ENCODE measurements at regions not wholly inside any gene's neighbourhood (a gene's known extent, or its start where the extent isn't known, plus 50 kb on each side); places are given as distances from the start of the nearest gene placed in this dataset.

GRCh38 chr21:27219068-27219467, 252.2 kb upstream of the ADAMTS5 start (continued):
- no peak for TF ChIP-seq ZNF462 (CRISPR knock-in tag; IDR thresholded peaks at IDR 0.05)
- no peak for TF ChIP-seq REST (IDR thresholded peaks at IDR 0.05; ENCODE audit: unreplicated experiment)
- no peak for TF ChIP-seq NANOG (IDR thresholded peaks at IDR 0.05; ENCODE audit: borderline replicate concordance)
- TF ChIP-seq POLR2AphosphoS5 (IDR thresholded peaks at IDR 0.05; ENCODE audit: low read depth), result no peak
- TF ChIP-seq ZNF114 (CRISPR knock-in tag; IDR thresholded peaks at IDR 0.05), result no peak

GRCh38 chr21:27213303-27213702, 246.4 kb upstream of the ADAMTS5 start:
- Histone ChIP-seq H2AFZ (no peak overlapping the region), H3K36me3 (ENCODE audit: insufficient read depth) (no peaks in the 10 kb centered on the region), H3K9me2 (ENCODE audit: insufficient read depth) (no peaks in the 10 kb centered on the region), H3K27me3 (ENCODE audit: insufficient read depth) (no peaks in the 10 kb centered on the region), H3K79me2 (replicated peaks; ENCODE audit: insufficient read depth) (no peaks in the 10 kb centered on the region), H3K4me2 (no peak overlapping the region), H4K20me1 (replicated peaks; ENCODE audit: insufficient read depth) (no peaks in the 10 kb centered on the region), H3K4me1 (ENCODE audit: insufficient read depth) (0 out of 2 replicates have a peak, but pooled peaks cover 4% of the 10 kb centered on the region), H3F3A (replicated peaks; ENCODE audit: low read depth) (no peaks in the 10 kb centered on the region), H3K27ac (ENCODE audit: low read depth) (no peak overlapping the region), H3K4me3 (no peak overlapping the region)
- no peaks in the 10 kb centered on the region for H3K4me1 Mint-ChIP-seq
- no peak overlapping the region for H3K4me3 Mint-ChIP-seq
- TF ChIP-seq EZH2 (IDR thresholded peaks at IDR 0.05; ENCODE audit: low read depth, unreplicated experiment) (no peak), CTCF (conservative IDR thresholded peaks at IDR 0.05; ENCODE audit: low read depth in 2 of 2) (peak; percentile 51 to 57)
- no peak overlapping the region for H3K27ac Mint-ChIP-seq
- ATAC-seq (peak; percentile 62; the same call in 2 of the 3 replicates), DNase-seq (ENCODE audit: low spot score) (peak; percentile 62)
- H3K9me3 Mint-ChIP-seq, result peaks cover 5% of the 10 kb centered on the region
- no peaks in the 10 kb centered on the region for H3K27me3 Mint-ChIP-seq (ENCODE audit: insufficient read depth, low read depth, poor library complexity)
- peaks cover 5% of the 10 kb centered on the region for H3K36me3 Mint-ChIP-seq (ENCODE audit: low read depth)

Data from GM23338 (cell line).